MCF 10A (cell line): ENCODE measurements at regions not wholly inside any gene's neighbourhood (a gene's known extent, or its start where the extent isn't known, plus 50 kb on each side); places are given as distances from the start of the nearest gene placed in this dataset.

Source experiments
- BruUV-seq: library from RNA; stranded (reverse); fragments of 400-500 nt; replicated peaks from 2 replicates; lab custom pipeline; 2021; lab: Mats Ljungman, UMichigan
- CTCF ChIA-PET: fragments of 300-600 bp; sonication (Branson Sonifier 250); formaldehyde crosslinking; extraction: SDS; loops from one replicate; lab custom pipeline; 2021; ENCODE audit warnings: antibody characterized with exemption, inconsistent platforms; lab: Yijun Ruan, JAX
- POLR2A ChIA-PET: fragments of 300-600, 350-650 bp; sonication (Branson Sonifier 250); formaldehyde crosslinking; extraction: SDS; loops from one replicate; lab custom pipeline; 2020; ENCODE audit warnings: antibody characterized with exemption, inconsistent platforms; lab: Yijun Ruan, JAX
- DNase-seq: peaks from one replicate; pipeline ENCODE4 v3.0.0-alpha.2; 2018; ENCODE audit not compliant: unreplicated experiment
- H3K27ac Mint-ChIP-seq: one replicate; pipeline ENCODE4 v1.8.0; 2022; ENCODE audit warnings: mild to moderate bottlenecking, low read depth, mixed read lengths; ENCODE audit not compliant: unreplicated experiment
- H3K27me3 Mint-ChIP-seq: one replicate; pipeline ENCODE4 v1.8.0; 2022; ENCODE audit warnings: mixed read lengths; ENCODE audit not compliant: insufficient read depth, unreplicated experiment
- H3K36me3 Mint-ChIP-seq: one replicate; pipeline ENCODE4 v1.8.0; 2022; ENCODE audit warnings: mild to moderate bottlenecking, moderate library complexity, mixed read lengths; ENCODE audit not compliant: insufficient read depth, unreplicated experiment
- H3K4me1 Mint-ChIP-seq: one replicate; pipeline ENCODE4 v1.8.0; 2022; ENCODE audit warnings: mixed read lengths; ENCODE audit not compliant: insufficient read depth, unreplicated experiment
- H3K4me3 Mint-ChIP-seq: one replicate; pipeline ENCODE4 v1.8.0; 2022; ENCODE audit warnings: mild to moderate bottlenecking, moderate library complexity, mixed read lengths; ENCODE audit not compliant: unreplicated experiment
- H3K9me3 Mint-ChIP-seq: one replicate; pipeline ENCODE4 v1.8.0; 2022; ENCODE audit warnings: mixed read lengths; ENCODE audit not compliant: unreplicated experiment
- CTCF ChIP-seq: fragments of 200-600 bp; IDR thresholded peaks from one replicate; pipeline ENCODE4 v1.8.0; 2022; ENCODE audit warnings: antibody characterized with exemption, mild to moderate bottlenecking; ENCODE audit not compliant: unreplicated experiment
- intact Hi-C: fragments of 100-400 bp; cut with micrococcal nuclease; formaldehyde crosslinking; loops from 2 replicates; pipeline ENCODE4 v1.14.1; 2022

GRCh38 chr13:76777096-76777495 lies 109.1 kb downstream of the KCTD12 start:
- H3K36me3 Mint-ChIP-seq, result no peaks in the 10 kb centered on the region
- H3K4me3 Mint-ChIP-seq, result no peak overlapping the region
- BruUV-seq, result no TSS peak
- intact Hi-C loops, result no loop called here
- DNase-seq, result no peak
- no peaks in the 10 kb centered on the region for H3K9me3 Mint-ChIP-seq
- TF ChIP-seq CTCF, result no peak
- ChIA-PET POLR2A (interaction anchor here (0.6 to 1.2 kb wide), 3 partner anchors 16 to 399 kb away, joined by 3 read pairs; no protein-coding TSS in a partner anchor), CTCF (interaction anchor here (0.6 kb wide), 1 partner anchor 109 kb away, joined by 3 read pairs; no protein-coding TSS in a partner anchor)
- no peaks in the 10 kb centered on the region for H3K4me1 Mint-ChIP-seq
- no peak overlapping the region for H3K27ac Mint-ChIP-seq
- H3K27me3 Mint-ChIP-seq, result no peaks in the 10 kb centered on the region

- Mint-ChIP-seq H3K9me3 (no peaks in the 10 kb centered on the region), H3K27ac (no peak overlapping the region), H3K27me3 (no peaks in the 10 kb centered on the region), H3K36me3 (no peaks in the 10 kb centered on the region), H3K4me3 (no peak overlapping the region), H3K4me1 (no peaks in the 10 kb centered on the region)
- ChIA-PET POLR2A (no interaction called here), CTCF (no interaction called here)
- no peak for TF ChIP-seq CTCF
- DNase-seq, result no peak
- intact Hi-C loops, result no loop called here
- BruUV-seq, result no TSS peak
These were observed 111.0 kb downstream of the KCTD12 start for GRCh38 chr13:76775088-76775740.

GRCh38 chr13:76773448-76774094 lies 112.6 kb downstream of the KCTD12 start:
- TF ChIP-seq CTCF, result no peak
- intact Hi-C loops, result no loop called here
- DNase-seq, result no peak
- no peak overlapping the region for H3K4me3 Mint-ChIP-seq
- ChIA-PET POLR2A (no interaction called here), CTCF (no interaction called here)
- no peaks in the 10 kb centered on the region for H3K27me3 Mint-ChIP-seq
- H3K4me1 Mint-ChIP-seq, result no peaks in the 10 kb centered on the region
- no peaks in the 10 kb centered on the region for H3K9me3 Mint-ChIP-seq
- BruUV-seq, result no TSS peak
- H3K27ac Mint-ChIP-seq, result no peak overlapping the region
- H3K36me3 Mint-ChIP-seq, result no peaks in the 10 kb centered on the region

GRCh38 chr13:76772241-76772640 lies 114.0 kb downstream of the KCTD12 start:
- CTCF ChIA-PET, result no interaction called here
- intact Hi-C loops, result no loop called here
- POLR2A ChIA-PET, result no interaction called here

More at GRCh38 chr13:76772241-76772640, 114.0 kb downstream of the KCTD12 start:
- Mint-ChIP-seq H3K4me3 (no peak overlapping the region), H3K4me1 (no peaks in the 10 kb centered on the region), H3K36me3 (no peaks in the 10 kb centered on the region), H3K9me3 (no peaks in the 10 kb centered on the region), H3K27me3 (no peaks in the 10 kb centered on the region), H3K27ac (no peak overlapping the region)
- no peak for TF ChIP-seq CTCF
- no TSS peak for BruUV-seq
- DNase-seq, result no peak
